Ovary (tissue), 7 donors: ENCODE measurements at regions not wholly inside any gene's neighbourhood (a gene's known extent, or its start where the extent isn't known, plus 50 kb on each side); places are given as distances from the start of the nearest gene placed in this dataset.

ENCODE experiments used
- DNase-seq, 5 donors: peaks; one replicate each; pipeline ENCODE4 v3.0.0-alpha.2; 2019 to 2020
- H3K27ac ChIP-seq, 2 donors: fragments of 200-600 bp; one replicate each; pipeline versions ENCODE4 v1.5.1 to v1.8.0; 2019 to 2022
- H3K27me3 ChIP-seq: fragments of 200-600 bp; one replicate; pipeline ENCODE4 v1.8.0; 2022
- H3K36me3 ChIP-seq: fragments of 200-600 bp; sonication (generic); one replicate; pipeline ENCODE4 v1.5.1; 2019
- H3K4me1 ChIP-seq: one replicate; pipeline ENCODE4 v1.8.1; 2013; ENCODE audit warnings: mild to moderate bottlenecking, moderate library complexity; ENCODE audit not compliant: insufficient read depth
- H3K4me3 ChIP-seq: fragments of 200-600 bp; sonication (generic); one replicate; pipeline ENCODE4 v1.5.1; 2017
- H3K9me3 ChIP-seq, 2 donors: fragments of 200-600 bp in 1 of 2; sonication (generic) in 1 of 2; one replicate each; pipeline versions ENCODE4 v1.5.1 to v1.8.1; 2013 to 2019; ENCODE audit warnings: mild to moderate bottlenecking in 1 of 2, moderate library complexity in 1 of 2
- EP300 ChIP-seq: sonication (generic); formaldehyde crosslinking; IDR thresholded peaks from one replicate; pipeline ENCODE4 v1.6.1; 2017; ENCODE audit warnings: antibody characterized with exemption
- POLR2A ChIP-seq: fragments of 450-650 bp; IDR thresholded peaks from one replicate; pipeline ENCODE4 v1.6.1; 2017; ENCODE audit warnings: antibody characterized with exemption, mild to moderate bottlenecking, moderate library complexity
- WGBS, 3 donors: extraction: QIAGEN DNeasy Blood & Tissue Kit in 1 of 3; methylation state at CpG; one replicate each; pipeline versions ENCODE4 v1.1.5 to v1.1.7; 2013 to 2017; 5-methylcytosine and 5-hydroxymethylcytosine counted together
- intact Hi-C, 4 donors: fragments of 100-400 bp; cut with DNase I; formaldehyde crosslinking; loops; one replicate each; pipeline versions ENCODE4 v1.11.0 to v1.15.1; 2022 to 2023
- TF ChIP-seq, protein P1 (sequence below), 3 donors: fragments of 450-650 bp in 2 of 3; fragments of 200-600 bp in 1 of 3; IDR thresholded peaks; one replicate each; pipeline versions ENCODE4 v1.5.1 to v1.8.0; 2016 to 2022; ENCODE audit warnings: antibody characterized with exemption in 3 of 3, mild to moderate bottlenecking in 1 of 3
- donor health status: DM: no; HTN: no; CAD: no; lungs with moderate emphysema.
- donor health status: DM: no; HTN: no; CAD: no.
- donor health status: Bipolar disorder and iron deficiency.
- donor health status: DM: no; HTN: no; CAD: no.
- donor health status: DM: yes; HTN: yes; CAD: no.

DNA sequence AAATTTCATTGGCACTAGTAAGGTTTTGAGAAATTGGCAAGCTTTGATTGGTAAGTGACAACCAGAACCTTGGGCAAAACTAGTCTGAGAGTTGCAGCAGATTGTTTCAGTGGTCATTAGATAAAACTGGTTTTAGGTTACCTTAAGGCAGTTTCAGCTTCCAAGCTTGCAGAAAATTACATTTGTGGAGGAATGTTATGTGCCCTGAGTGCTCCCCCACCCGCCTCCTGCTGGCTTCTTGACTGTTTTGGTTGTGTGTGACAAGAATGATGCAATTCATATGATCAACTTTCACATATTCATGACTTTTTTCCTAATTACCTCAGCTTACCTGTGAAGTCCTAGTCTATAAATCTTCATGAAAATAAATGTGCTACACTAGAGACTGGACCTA, 599.5 kb upstream of the ZNF804A start:
- no peak overlapping the region for H3K4me3 ChIP-seq
- 22 to 69% (median 39%) methylated on average over 1 of the region's 1 CpG for WGBS, 3 donors

DNA sequence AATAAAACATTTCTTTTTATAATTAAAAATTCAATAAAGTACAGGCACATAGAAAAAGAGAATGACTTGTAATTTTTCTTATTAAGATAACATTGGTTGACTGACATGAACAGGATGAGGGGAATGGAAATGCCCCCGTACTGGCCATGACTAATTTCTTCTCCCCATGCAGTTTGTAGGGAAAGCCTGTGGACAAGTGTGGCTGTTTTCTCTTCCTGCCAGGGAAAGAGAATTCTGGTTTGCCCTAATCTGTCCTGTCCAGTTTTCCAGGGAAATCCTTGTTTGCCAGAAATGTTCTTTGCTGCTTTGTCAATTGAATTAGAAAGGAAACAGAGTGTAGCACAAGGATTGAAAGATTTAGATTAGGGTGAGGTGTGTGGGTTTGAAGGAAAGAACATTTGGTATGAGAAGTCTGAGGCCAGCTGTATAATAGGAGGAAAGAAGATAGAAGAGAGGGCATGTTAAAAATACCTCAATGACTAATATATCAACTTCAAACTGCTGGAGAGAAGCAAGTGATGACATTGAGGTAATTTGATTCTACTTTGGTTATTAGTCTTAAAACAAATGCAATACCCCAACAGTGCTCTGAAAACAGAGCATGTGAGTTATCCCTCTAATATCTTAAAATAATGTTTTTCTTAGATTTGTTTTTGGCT, 593.9 kb upstream of the ZNF804A start:
- no peaks in the 10 kb centered on the region for H3K27me3 ChIP-seq
- no peaks in the 10 kb centered on the region for H3K36me3 ChIP-seq
- no peaks in the 10 kb centered on the region for H3K4me1 ChIP-seq
- DNase-seq = no peak
- TF ChIP-seq POLR2A (no peak), EP300 (no peak)
- TF ChIP-seq, protein P1, sequence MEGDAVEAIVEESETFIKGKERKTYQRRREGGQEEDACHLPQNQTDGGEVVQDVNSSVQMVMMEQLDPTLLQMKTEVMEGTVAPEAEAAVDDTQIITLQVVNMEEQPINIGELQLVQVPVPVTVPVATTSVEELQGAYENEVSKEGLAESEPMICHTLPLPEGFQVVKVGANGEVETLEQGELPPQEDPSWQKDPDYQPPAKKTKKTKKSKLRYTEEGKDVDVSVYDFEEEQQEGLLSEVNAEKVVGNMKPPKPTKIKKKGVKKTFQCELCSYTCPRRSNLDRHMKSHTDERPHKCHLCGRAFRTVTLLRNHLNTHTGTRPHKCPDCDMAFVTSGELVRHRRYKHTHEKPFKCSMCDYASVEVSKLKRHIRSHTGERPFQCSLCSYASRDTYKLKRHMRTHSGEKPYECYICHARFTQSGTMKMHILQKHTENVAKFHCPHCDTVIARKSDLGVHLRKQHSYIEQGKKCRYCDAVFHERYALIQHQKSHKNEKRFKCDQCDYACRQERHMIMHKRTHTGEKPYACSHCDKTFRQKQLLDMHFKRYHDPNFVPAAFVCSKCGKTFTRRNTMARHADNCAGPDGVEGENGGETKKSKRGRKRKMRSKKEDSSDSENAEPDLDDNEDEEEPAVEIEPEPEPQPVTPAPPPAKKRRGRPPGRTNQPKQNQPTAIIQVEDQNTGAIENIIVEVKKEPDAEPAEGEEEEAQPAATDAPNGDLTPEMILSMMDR (IDR thresholded peaks at IDR 0.05) = no peak
- no peaks in the 10 kb centered on the region for H3K9me3 ChIP-seq
- intact Hi-C loops = no loop called here
- H3K27ac ChIP-seq = no peak overlapping the region
- no peak overlapping the region for H3K4me3 ChIP-seq
- WGBS, 3 donors = 49 to 62% (median 51%) methylated on average over 1 of the region's 1 CpG

More for the DNA sequence above, 599.5 kb upstream of the ZNF804A start:
- Histone ChIP-seq H3K4me1 (no peaks in the 10 kb centered on the region), H3K9me3 (no peaks in the 10 kb centered on the region), H3K27ac (no peak overlapping the region), H3K27me3 (no peaks in the 10 kb centered on the region), H3K36me3 (no peaks in the 10 kb centered on the region)
- intact Hi-C loops = no loop called here
- TF ChIP-seq, protein P1 (IDR thresholded peaks at IDR 0.05) = no peak
- TF ChIP-seq POLR2A = no peak
- TF ChIP-seq EP300 = no peak
- no peak for DNase-seq

DNA sequence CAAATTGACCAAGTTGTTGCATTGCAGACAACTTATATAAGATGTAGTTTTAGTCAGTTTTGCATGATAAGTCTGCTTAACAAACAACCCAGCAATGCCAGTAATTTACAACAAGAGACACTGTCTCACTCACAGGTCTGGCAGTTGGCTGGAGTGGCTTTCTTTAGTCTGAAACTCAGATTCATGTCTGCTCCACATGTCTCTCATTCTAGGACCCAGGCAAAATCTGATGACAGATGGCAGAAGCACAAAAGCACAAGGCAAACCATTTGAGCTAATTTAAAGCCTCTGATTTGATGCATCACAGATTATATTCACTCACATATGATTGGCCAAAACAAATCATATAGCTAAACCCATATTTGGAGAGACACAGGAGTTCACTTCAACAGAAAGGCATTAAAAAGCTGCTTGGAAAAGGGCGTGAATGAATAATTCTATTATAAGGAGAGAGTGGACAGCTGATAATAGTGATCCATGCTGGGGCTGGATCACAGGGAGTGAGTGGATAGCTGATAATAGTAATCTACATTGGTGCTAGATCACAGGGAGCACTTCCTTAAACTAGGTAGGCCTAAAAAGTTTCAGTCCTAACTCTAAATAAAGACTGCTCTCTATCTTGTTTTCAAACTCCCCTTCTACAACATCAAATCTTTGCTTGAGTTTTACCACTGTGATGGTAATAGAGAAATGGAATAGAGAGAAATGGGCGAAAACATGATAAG, 593.2 kb upstream of the ZNF804A start:
- Histone ChIP-seq H3K27me3 (no peaks in the 10 kb centered on the region), H3K9me3 (no peaks in the 10 kb centered on the region), H3K4me1 (no peaks in the 10 kb centered on the region), H3K4me3 (no peak overlapping the region), H3K27ac (no peak overlapping the region), H3K36me3 (no peaks in the 10 kb centered on the region)
- TF ChIP-seq, protein P1 (IDR thresholded peaks at IDR 0.05) = no peak
- TF ChIP-seq POLR2A (no peak), EP300 (no peak)
- intact Hi-C loops = no loop called here
- WGBS, 3 donors = 89 to 97% (median 96%) methylated on average over 2 of the region's 2 CpGs
- no peak for DNase-seq

DNA sequence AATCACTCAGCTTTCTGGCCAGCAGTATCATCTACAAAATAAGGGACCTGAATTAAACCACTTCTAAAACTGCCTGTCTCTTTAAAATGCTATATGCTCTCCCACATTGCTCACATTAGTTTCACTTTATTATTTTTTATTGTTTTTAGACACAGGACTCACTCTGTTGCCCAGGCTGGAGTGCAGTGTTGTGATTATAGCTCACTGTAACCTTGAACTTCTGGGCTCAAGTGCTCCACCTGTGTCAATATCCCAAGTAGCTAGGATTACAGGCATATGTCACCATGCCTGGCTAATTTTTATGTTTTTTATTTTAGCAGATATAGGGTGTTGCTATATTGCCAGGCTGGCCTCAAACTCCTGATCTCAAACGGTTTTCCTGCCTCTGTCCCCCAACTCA, 591.3 kb upstream of the ZNF804A start:
- Histone ChIP-seq H3K27ac (no peak overlapping the region), H3K36me3 (no peaks in the 10 kb centered on the region), H3K4me3 (no peak overlapping the region), H3K27me3 (no peaks in the 10 kb centered on the region), H3K4me1 (no peaks in the 10 kb centered on the region), H3K9me3 (no peaks in the 10 kb centered on the region)
- TF ChIP-seq, protein P1 (IDR thresholded peaks at IDR 0.05) = no peak
- TF ChIP-seq EP300 (no peak), POLR2A (no peak)
- intact Hi-C loops = no loop called here
- 17 to 38% (median 17%) methylated on average over 1 of the region's 1 CpG for WGBS, 3 donors
- no peak for DNase-seq
